Keratinocyte (primary cell): ENCODE measurements at regions not wholly inside any gene's neighbourhood (a gene's known extent, or its start where the extent isn't known, plus 50 kb on each side); places are given as distances from the start of the nearest gene placed in this dataset.

Source experiments
- DNase-seq: peaks from one replicate; pipeline ENCODE4 v3.0.0-alpha.2; 2011; ENCODE audit warnings: low read depth, missing footprints, low spot score
- FAIRE-seq: peaks from 2 replicates; lab custom pipeline; 2011; peaks lifted over from hg19 to GRCh38; lab: Jason Lieb, UNC
- H2AFZ ChIP-seq: 2 replicates; pipeline ENCODE4 v1.6.0; 2012; ENCODE audit warnings: low read length, control low read depth, inconsistent platforms; ENCODE audit not compliant: control insufficient read depth
- H3K27ac ChIP-seq: 2 replicates; pipeline ENCODE4 v1.5.1; 2011; ENCODE audit warnings: low read length; ENCODE audit not compliant: control insufficient read depth, insufficient read depth
- H3K27me3 ChIP-seq: 3 replicates; pipeline ENCODE4 v1.6.0; 2011; ENCODE audit warnings: low read length; ENCODE audit not compliant: control insufficient read depth, insufficient read depth; ENCODE audit errors: extremely low read depth
- H3K36me3 ChIP-seq, 2 experiments: 2 replicates in 1 of 2; 3 replicates in 1 of 2; pipeline ENCODE4 v1.5.1; 2011; ENCODE audit warnings: low read length in 2 of 2, mild to moderate bottlenecking in 1 of 2; ENCODE audit not compliant: control insufficient read depth in 2 of 2, insufficient read depth in 2 of 2; ENCODE audit errors: extremely low read depth in 1 of 2
- H3K4me1 ChIP-seq: 3 replicates; pipeline ENCODE4 v1.5.1; 2011; ENCODE audit warnings: low read length; ENCODE audit not compliant: control insufficient read depth, insufficient read depth; ENCODE audit errors: extremely low read depth
- H3K4me2 ChIP-seq: 3 replicates; pipeline ENCODE4 v1.6.0; 2011; ENCODE audit warnings: low read depth, low read length; ENCODE audit not compliant: control insufficient read depth, insufficient read depth; ENCODE audit errors: extremely low read depth
- H3K4me3 ChIP-seq, 3 experiments: fragments of 200-600 bp in 1 of 3; sonication (generic) in 1 of 3; 2 replicates in 2 of 3; 3 replicates in 1 of 3; pipeline ENCODE4 v1.5.1; 2011 to 2016; ENCODE audit warnings: low read length in 3 of 3, mild to moderate bottlenecking in 3 of 3, control low read depth in 2 of 3, inconsistent platforms in 1 of 3, low read depth in 1 of 3, mixed read lengths in 1 of 3, mixed run types in 1 of 3, moderate library complexity in 1 of 3; ENCODE audit not compliant: control insufficient read depth in 2 of 3, insufficient read depth in 2 of 3; ENCODE audit errors: extremely low read depth in 1 of 3
- H3K79me2 ChIP-seq: 2 replicates; pipeline ENCODE4 v1.6.0; 2012; ENCODE audit warnings: low read length; ENCODE audit not compliant: control insufficient read depth, insufficient read depth
- H3K9ac ChIP-seq: 3 replicates; pipeline ENCODE4 v1.6.0; 2011; ENCODE audit warnings: low read length; ENCODE audit not compliant: control insufficient read depth, insufficient read depth; ENCODE audit errors: extremely low read depth
- H3K9me1 ChIP-seq: 3 replicates; pipeline ENCODE4 v1.6.0; 2011; ENCODE audit warnings: low read length; ENCODE audit not compliant: control insufficient read depth, insufficient read depth; ENCODE audit errors: extremely low read depth
- H3K9me3 ChIP-seq: 2 replicates; pipeline ENCODE4 v1.5.1; 2012; ENCODE audit warnings: low read depth, low read length; ENCODE audit not compliant: control insufficient read depth
- H4K20me1 ChIP-seq: 3 replicates; pipeline ENCODE4 v1.6.0; 2011; ENCODE audit warnings: low read length; ENCODE audit not compliant: control insufficient read depth, insufficient read depth; ENCODE audit errors: extremely low read depth
- EZH2 ChIP-seq: IDR thresholded peaks from one replicate; pipeline ENCODE4 v1.6.1; 2012; ENCODE audit warnings: inconsistent platforms, mild to moderate bottlenecking, low read length, moderate library complexity
- dilution Hi-C: fragments of 300-500 bp; cut with MboI; formaldehyde crosslinking; loops from one replicate; pipeline ENCODE4 v1.7.0; 2020; ENCODE audit warnings: low sequenced_read_pairs; ENCODE audit not compliant: extremely low pct_ligation_motif_present
- TF ChIP-seq, protein P1 (sequence below), 3 experiments: IDR thresholded peaks in 1 of 3; conservative IDR thresholded peaks in 1 of 3; optimal IDR thresholded peaks in 1 of 3; 2 replicates in 2 of 3; 3 replicates in 1 of 3; pipeline versions ENCODE3 to v1.5.1; 2011; ENCODE audit warnings: low read length in 3 of 3, mild to moderate bottlenecking in 3 of 3, moderate library complexity in 2 of 3, control low read depth in 1 of 3, inconsistent platforms in 1 of 3; ENCODE audit not compliant: insufficient read depth in 2 of 3; ENCODE audit errors: extremely low read depth in 1 of 3

DNA sequence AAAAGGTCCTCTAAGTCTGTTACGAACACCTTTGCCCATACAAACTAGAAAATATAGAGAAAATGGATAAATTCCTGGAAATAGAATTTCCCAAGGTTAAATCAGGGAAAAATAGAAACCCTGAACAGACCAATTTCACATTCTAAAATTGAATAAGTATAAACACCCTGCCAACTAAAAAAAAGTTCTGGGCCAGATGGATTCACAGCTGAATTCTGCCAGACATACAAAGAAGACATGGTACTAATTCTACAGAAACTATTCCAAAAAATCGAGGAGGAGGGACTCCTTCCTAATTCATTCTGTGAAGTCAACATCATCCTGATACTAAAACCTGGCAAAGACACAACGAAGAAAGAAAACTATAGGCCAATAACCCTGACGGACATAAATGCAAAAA is 400.4 kb upstream of the SEMA3A start:
- dilution Hi-C loops, result no loop called here
- Histone ChIP-seq H3K79me2 (no peaks in the 10 kb centered on the region), H3K27ac (no peak overlapping the region), H3K9me1 (no peaks in the 10 kb centered on the region), H3K9me3 (no peaks in the 10 kb centered on the region), H3K27me3 (no peaks in the 10 kb centered on the region), H2AFZ (no peak overlapping the region), H4K20me1 (no peaks in the 10 kb centered on the region), H3K9ac (no peak overlapping the region), H3K4me3 (no peak overlapping the region), H3K36me3 (no peaks in the 10 kb centered on the region), H3K4me2 (no peak overlapping the region), H3K4me1 (no peaks in the 10 kb centered on the region)
- DNase-seq (no peak), FAIRE-seq (no peak)
- no peak for TF ChIP-seq EZH2
- TF ChIP-seq, protein P1, sequence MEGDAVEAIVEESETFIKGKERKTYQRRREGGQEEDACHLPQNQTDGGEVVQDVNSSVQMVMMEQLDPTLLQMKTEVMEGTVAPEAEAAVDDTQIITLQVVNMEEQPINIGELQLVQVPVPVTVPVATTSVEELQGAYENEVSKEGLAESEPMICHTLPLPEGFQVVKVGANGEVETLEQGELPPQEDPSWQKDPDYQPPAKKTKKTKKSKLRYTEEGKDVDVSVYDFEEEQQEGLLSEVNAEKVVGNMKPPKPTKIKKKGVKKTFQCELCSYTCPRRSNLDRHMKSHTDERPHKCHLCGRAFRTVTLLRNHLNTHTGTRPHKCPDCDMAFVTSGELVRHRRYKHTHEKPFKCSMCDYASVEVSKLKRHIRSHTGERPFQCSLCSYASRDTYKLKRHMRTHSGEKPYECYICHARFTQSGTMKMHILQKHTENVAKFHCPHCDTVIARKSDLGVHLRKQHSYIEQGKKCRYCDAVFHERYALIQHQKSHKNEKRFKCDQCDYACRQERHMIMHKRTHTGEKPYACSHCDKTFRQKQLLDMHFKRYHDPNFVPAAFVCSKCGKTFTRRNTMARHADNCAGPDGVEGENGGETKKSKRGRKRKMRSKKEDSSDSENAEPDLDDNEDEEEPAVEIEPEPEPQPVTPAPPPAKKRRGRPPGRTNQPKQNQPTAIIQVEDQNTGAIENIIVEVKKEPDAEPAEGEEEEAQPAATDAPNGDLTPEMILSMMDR (optimal IDR thresholded peaks at IDR 0.05 in 1 of 3, IDR thresholded peaks at IDR 0.05 in 1 of 3, conservative IDR thresholded peaks at IDR 0.05 in 1 of 3; ENCODE audit: extremely low read depth in 1 of 3, insufficient read depth in 2 of 3, low read length in 3 of 3), result no peak

DNA sequence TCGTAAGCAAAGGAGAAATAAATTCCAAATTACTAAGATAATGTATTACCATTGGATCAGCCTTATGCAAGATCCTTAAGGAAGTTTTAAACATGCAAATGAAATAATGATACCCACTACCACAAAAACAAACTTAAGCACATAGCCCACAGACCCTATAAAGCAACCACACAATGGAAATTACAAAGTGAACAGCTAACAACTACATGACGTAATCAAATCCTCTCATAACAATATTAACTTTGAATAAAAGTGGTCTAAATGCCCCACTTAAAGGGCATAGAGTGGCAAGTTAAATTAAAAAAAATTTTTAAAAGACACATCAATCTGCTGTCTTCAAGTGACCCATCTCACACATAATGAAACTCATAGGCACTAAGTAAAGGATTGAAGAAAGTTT is 397.3 kb upstream of the SEMA3A start:
- Histone ChIP-seq H3K9me1 (no peaks in the 10 kb centered on the region), H3K4me2 (no peak overlapping the region), H3K36me3 (no peaks in the 10 kb centered on the region), H4K20me1 (no peaks in the 10 kb centered on the region), H3K9me3 (no peaks in the 10 kb centered on the region), H2AFZ (no peak overlapping the region), H3K79me2 (no peaks in the 10 kb centered on the region), H3K27ac (no peak overlapping the region), H3K4me3 (no peak overlapping the region), H3K27me3 (no peaks in the 10 kb centered on the region), H3K9ac (no peak overlapping the region), H3K4me1 (peaks cover 12% of the 10 kb centered on the region)
- no peak for TF ChIP-seq EZH2
- TF ChIP-seq, protein P1 (optimal IDR thresholded peaks at IDR 0.05 in 1 of 3, IDR thresholded peaks at IDR 0.05 in 1 of 3, conservative IDR thresholded peaks at IDR 0.05 in 1 of 3; ENCODE audit: extremely low read depth in 1 of 3, insufficient read depth in 2 of 3, low read length in 3 of 3), result no peak
- DNase-seq, result no peak
- no peak for FAIRE-seq
- dilution Hi-C loops, result no loop called here
